ENCODE measurements at regions not wholly inside any gene's neighbourhood (a gene's known extent, or its start where the extent isn't known, plus 50 kb on each side); places are given as distances from the start of the nearest gene placed in this dataset.

DNA sequence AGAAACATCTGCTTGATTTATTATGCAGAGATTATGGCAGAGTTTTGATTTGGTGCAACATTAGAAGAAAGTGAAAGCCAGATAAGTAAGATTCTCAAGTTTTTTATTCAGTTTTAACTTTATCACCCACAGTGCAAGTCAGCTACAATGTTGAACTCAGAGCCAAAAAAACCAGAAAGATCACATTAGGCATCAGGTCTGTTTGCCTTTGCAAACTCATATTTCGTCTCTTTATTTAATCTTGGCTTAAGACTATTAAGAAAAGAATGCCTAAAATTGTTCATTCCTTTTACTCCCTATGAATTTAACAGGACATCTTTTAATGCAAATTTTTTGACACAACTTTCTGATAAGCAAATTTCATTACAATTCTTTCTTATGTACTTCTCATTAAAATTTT is 76.0 kb upstream of the TMEM26 start:
- no peak for TF ChIP-seq CTCF (IDR thresholded peaks at IDR 0.05; ENCODE audit: unreplicated experiment)
- no peaks in the 10 kb centered on the region for H3K36me3 Mint-ChIP-seq
- peaks cover 10% of the 10 kb centered on the region for H3K27me3 Mint-ChIP-seq (ENCODE audit: low read depth)
- DNase-seq (ENCODE audit: low spot score in 2 of 2, unreplicated experiment in 2 of 2), result no peak
- no peak overlapping the region for H3K27ac Mint-ChIP-seq
- H3K9me3 Mint-ChIP-seq, result peaks cover 18% of the 10 kb centered on the region
- H3K4me3 Mint-ChIP-seq, result no peak overlapping the region
- peaks cover 2% of the 10 kb centered on the region for H3K4me1 Mint-ChIP-seq

- DNase-seq (ENCODE audit: low spot score in 2 of 2, unreplicated experiment in 2 of 2), result no peak
Measured at GRCh38 chr10:61503051-61503450, 49.9 kb upstream of the TMEM26 start.

More at GRCh38 chr10:61503051-61503450, 49.9 kb upstream of the TMEM26 start:
- TF ChIP-seq CTCF (IDR thresholded peaks at IDR 0.05; ENCODE audit: unreplicated experiment), result no peak
- H3K27me3 Mint-ChIP-seq (ENCODE audit: low read depth), result peaks cover 9% of the 10 kb centered on the region
- no peaks in the 10 kb centered on the region for H3K4me1 Mint-ChIP-seq
- H3K36me3 Mint-ChIP-seq, result no peaks in the 10 kb centered on the region
- no peak overlapping the region for H3K4me3 Mint-ChIP-seq
- no peaks in the 10 kb centered on the region for H3K9me3 Mint-ChIP-seq
- no peak overlapping the region for H3K27ac Mint-ChIP-seq
